Rectal smooth muscle tissue (tissue), 1 donor: ENCODE measurements at regions not wholly inside any gene's neighbourhood (a gene's known extent, or its start where the extent isn't known, plus 50 kb on each side); places are given as distances from the start of the nearest gene placed in this dataset.

Experiments
- H3K27ac ChIP-seq: one replicate; pipeline ENCODE4 v1.7.0; 2013; ENCODE audit warnings: low read depth, low read length, inconsistent platforms
- H3K27me3 ChIP-seq: one replicate; pipeline ENCODE4 v1.7.0; 2013; ENCODE audit warnings: low read length; ENCODE audit not compliant: control insufficient read depth, insufficient read depth
- H3K36me3 ChIP-seq: one replicate; pipeline ENCODE4 v1.7.0; 2013; ENCODE audit warnings: low read length; ENCODE audit not compliant: control insufficient read depth, insufficient read depth
- H3K4me1 ChIP-seq: one replicate; pipeline ENCODE4 v1.7.0; 2013; ENCODE audit warnings: low read length; ENCODE audit not compliant: control insufficient read depth, insufficient read depth
- H3K4me3 ChIP-seq: one replicate; pipeline ENCODE4 v1.7.0; 2013; ENCODE audit warnings: low read length
- H3K9ac ChIP-seq: one replicate; pipeline ENCODE4 v1.7.0; 2013; ENCODE audit warnings: low read length

DNA sequence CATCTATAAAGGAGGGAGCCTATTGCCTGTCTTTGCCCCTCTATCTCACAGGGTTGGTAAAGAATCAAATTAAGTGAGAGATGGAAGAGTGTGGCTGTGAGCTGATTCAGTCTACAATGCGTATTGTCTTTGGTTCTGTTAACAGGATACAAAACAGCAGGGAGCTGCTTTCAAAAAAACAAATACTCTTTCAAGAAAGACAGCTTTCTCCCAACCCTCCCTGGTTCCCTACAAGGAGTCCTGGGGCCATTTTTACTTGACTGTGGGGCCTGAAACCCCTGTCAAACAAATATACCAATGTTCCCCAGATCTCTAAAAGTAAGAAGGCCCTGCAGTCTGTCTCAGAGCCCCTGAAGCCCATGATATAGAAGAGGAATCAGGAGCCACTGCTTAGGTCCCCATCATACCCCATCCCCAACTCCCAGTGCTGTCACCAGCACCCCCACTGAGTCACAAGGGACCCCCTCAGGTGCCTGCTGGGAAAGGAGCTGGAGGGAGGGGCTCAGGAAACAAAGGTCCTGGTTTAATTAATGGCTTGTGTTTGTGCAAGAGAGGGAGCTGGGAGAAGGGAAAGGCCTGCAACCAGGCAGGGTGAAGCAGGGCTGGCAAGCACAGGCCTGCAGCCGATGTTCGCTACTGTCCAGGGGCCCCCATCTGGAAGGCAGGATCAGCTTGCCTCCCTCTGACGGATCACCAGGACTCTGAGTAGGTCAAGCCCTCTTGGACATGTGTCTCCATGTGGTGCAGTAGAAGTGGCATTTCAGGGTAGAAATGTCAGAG is 182.0 kb upstream of the GHITM start:
- H3K4me1 ChIP-seq: no peaks in the 10 kb centered on the region
- no peak overlapping the region for H3K27ac ChIP-seq
- H3K36me3 ChIP-seq: no peaks in the 10 kb centered on the region
- H3K4me3 ChIP-seq: no peak overlapping the region
- no peaks in the 10 kb centered on the region for H3K27me3 ChIP-seq
- H3K9ac ChIP-seq: no peak overlapping the region

GRCh38 chr10:83959328-83959727 is 180.0 kb upstream of the GHITM start:
- Histone ChIP-seq H3K27ac (no peak overlapping the region), H3K4me1 (no peaks in the 10 kb centered on the region)

DNA sequence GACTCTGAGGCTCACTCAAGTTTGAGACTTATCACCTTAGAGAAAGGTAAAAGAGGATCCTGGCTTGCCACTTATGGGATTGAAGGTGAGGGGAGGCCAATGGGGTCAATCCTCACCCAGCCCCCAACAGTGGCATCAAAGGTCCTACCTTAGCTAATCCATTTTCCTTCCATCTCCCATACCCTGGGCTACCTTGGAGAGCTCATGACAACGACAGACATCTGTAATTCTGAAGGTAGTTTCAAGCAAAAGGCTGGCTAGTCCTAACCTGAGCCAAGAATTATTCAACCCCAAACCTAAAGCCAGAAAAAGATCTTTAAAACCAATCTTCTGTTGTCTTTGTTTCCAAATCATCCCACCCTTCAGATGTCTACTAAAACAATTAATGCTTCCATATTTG is 179.2 kb upstream of the GHITM start:
- Histone ChIP-seq H3K27me3 (no peaks in the 10 kb centered on the region), H3K4me1 (no peaks in the 10 kb centered on the region), H3K4me3 (no peak overlapping the region), H3K27ac (no peak overlapping the region), H3K9ac (no peak overlapping the region), H3K36me3 (no peaks in the 10 kb centered on the region)

More at GRCh38 chr10:83959328-83959727, 180.0 kb upstream of the GHITM start:
- no peaks in the 10 kb centered on the region for H3K36me3 ChIP-seq
- no peaks in the 10 kb centered on the region for H3K27me3 ChIP-seq
- no peak overlapping the region for H3K4me3 ChIP-seq
- no peak overlapping the region for H3K9ac ChIP-seq

DNA sequence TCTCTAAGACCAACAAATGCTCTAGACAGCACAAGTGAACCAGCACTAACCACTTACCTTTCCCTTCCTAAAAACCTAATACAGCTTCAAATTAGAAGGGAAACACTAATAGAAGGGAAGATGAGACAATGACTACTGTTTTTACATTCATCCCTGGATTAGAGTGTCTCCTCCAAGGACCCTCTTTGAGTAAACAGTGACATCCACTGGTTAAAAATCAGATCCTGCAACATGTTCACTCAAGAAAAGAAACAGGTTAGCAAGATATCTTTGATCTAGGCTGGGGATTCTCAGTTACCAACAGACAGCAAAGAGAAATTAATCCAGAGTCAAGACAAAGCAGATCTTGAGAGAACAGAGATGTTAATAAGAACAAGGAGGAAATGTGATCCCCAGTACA is 177.7 kb upstream of the GHITM start:
- H3K9ac ChIP-seq: no peak overlapping the region
- H3K4me1 ChIP-seq: no peaks in the 10 kb centered on the region
- H3K4me3 ChIP-seq: no peak overlapping the region
- no peak overlapping the region for H3K27ac ChIP-seq
- no peaks in the 10 kb centered on the region for H3K36me3 ChIP-seq
- H3K27me3 ChIP-seq: no peaks in the 10 kb centered on the region

DNA sequence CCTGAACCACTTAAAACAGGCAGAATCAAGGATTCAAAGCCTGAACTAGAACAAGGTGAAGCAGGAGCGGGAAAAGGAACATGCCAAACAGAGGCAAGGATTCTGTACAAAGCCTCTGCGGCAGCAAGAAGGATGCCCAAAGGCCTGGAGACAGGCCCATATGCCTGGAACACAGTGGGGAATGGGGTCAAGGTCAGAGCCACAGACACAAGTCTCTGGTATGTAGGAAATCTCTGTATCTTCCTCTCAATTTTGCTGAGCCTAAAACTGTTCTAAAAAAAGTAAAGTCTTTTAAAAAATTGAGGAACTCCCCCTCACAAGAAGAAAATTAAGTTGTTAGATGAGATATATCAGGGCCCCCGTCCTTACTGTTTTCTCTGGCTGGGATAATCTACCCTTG is 175.9 kb upstream of the GHITM start:
- H3K27ac ChIP-seq: no peak overlapping the region
- H3K36me3 ChIP-seq: no peaks in the 10 kb centered on the region
- H3K9ac ChIP-seq: no peak overlapping the region
- no peaks in the 10 kb centered on the region for H3K27me3 ChIP-seq
- no peaks in the 10 kb centered on the region for H3K4me1 ChIP-seq
- no peak overlapping the region for H3K4me3 ChIP-seq

- Histone ChIP-seq H3K4me3 (no peak overlapping the region), H3K27ac (no peak overlapping the region), H3K27me3 (no peaks in the 10 kb centered on the region), H3K9ac (no peak overlapping the region), H3K36me3 (no peaks in the 10 kb centered on the region), H3K4me1 (no peaks in the 10 kb centered on the region)
These were observed 173.8 kb upstream of the GHITM start for GRCh38 chr10:83965473-83965872.

DNA sequence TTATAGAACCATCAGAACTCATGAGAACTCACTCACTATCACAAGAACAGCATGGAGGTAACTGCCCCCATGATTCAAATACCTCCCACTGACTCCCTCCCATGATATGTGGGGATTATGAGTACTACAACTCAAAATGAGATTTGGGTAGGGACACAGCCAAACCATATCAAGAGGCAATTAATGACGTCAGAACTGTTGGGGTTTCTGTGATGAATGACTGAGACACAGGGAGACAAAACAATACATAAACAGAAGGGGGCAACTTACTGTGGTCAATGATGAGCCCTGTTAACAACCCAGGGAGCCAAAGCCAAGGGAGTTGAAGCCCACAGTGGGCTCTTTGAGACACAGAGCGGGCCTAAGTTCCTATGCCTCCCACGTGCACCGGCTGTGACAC is 171.3 kb upstream of the GHITM start:
- Histone ChIP-seq H3K4me1 (no peaks in the 10 kb centered on the region), H3K36me3 (no peaks in the 10 kb centered on the region), H3K9ac (no peak overlapping the region), H3K27ac (no peak overlapping the region), H3K27me3 (no peaks in the 10 kb centered on the region), H3K4me3 (no peak overlapping the region)

GRCh38 chr10:83978681-83979383 is 160.5 kb upstream of the GHITM start:
- Histone ChIP-seq H3K9ac (no peak overlapping the region), H3K4me3 (no peak overlapping the region), H3K27ac (no peak overlapping the region), H3K27me3 (no peaks in the 10 kb centered on the region), H3K36me3 (no peaks in the 10 kb centered on the region), H3K4me1 (no peaks in the 10 kb centered on the region)

- Histone ChIP-seq H3K9ac (no peak overlapping the region), H3K36me3 (no peaks in the 10 kb centered on the region), H3K4me1 (no peaks in the 10 kb centered on the region), H3K4me3 (no peak overlapping the region), H3K27me3 (no peaks in the 10 kb centered on the region), H3K27ac (no peak overlapping the region)
These were observed 156.5 kb upstream of the GHITM start for GRCh38 chr10:83982812-83983211.

DNA sequence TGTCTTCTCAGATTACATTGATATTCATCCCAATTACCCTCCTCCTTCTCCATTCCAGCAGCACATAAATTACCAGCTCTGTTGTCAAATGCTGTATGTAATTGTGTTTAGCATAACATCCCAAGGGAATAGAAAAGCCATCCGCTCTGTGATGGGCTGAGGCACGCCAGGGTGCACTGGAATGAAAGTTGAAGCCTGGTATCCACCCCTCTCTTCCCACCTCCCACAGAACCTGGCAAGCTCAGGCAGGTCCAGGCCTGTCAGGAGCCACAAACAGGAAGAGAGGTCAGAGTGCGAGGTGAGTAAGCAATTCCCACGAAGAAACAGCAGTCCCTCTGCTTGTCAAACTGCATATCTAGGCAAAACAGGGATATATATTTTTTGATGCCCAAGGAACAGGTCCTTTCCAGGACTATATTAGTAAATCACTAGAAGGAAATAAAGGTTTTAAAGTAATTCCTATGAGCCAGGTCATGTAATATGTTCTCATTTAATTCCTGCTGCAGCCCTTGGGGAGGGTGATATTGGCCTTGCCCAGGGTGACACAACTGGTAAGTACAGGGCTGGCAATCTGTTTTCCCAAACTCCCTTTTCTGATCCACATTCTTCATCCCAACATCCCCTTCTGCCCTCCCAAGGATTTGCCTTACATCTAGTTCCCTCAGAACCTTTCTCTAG is 155.6 kb upstream of the GHITM start:
- H3K27me3 ChIP-seq: no peaks in the 10 kb centered on the region
- H3K36me3 ChIP-seq: no peaks in the 10 kb centered on the region
- H3K4me3 ChIP-seq: no peak overlapping the region
- H3K9ac ChIP-seq: no peak overlapping the region
- no peak overlapping the region for H3K27ac ChIP-seq
- H3K4me1 ChIP-seq: no peaks in the 10 kb centered on the region

GRCh38 chr10:83984256-83984640 is 155.1 kb upstream of the GHITM start:
- no peak overlapping the region for H3K27ac ChIP-seq
- H3K27me3 ChIP-seq: no peaks in the 10 kb centered on the region
- no peaks in the 10 kb centered on the region for H3K4me1 ChIP-seq
- H3K36me3 ChIP-seq: no peaks in the 10 kb centered on the region
- no peak overlapping the region for H3K4me3 ChIP-seq
- no peak overlapping the region for H3K9ac ChIP-seq

GRCh38 chr10:83986800-83987199 is 152.5 kb upstream of the GHITM start:
- Histone ChIP-seq H3K27ac (no peak overlapping the region), H3K36me3 (no peaks in the 10 kb centered on the region), H3K4me1 (no peaks in the 10 kb centered on the region), H3K9ac (no peak overlapping the region), H3K4me3 (no peak overlapping the region), H3K27me3 (no peaks in the 10 kb centered on the region)
